WTC11 (cell line): ENCODE measurements at regions not wholly inside any gene's neighbourhood (a gene's known extent, or its start where the extent isn't known, plus 50 kb on each side); places are given as distances from the start of the nearest gene placed in this dataset.

Source experiments
- CTCF ChIP-seq: fragments of 200-600 bp; IDR thresholded peaks from 2 replicates; pipeline ENCODE4 v1.8.0; 2022; ENCODE audit warnings: antibody characterized with exemption
- FOXP4 ChIP-seq: sonication (generic); formaldehyde crosslinking; IDR thresholded peaks from 2 replicates; pipeline ENCODE4 v1.8.0; 2022; ENCODE audit warnings: mild to moderate bottlenecking, missing genetic modification reagents

DNA sequence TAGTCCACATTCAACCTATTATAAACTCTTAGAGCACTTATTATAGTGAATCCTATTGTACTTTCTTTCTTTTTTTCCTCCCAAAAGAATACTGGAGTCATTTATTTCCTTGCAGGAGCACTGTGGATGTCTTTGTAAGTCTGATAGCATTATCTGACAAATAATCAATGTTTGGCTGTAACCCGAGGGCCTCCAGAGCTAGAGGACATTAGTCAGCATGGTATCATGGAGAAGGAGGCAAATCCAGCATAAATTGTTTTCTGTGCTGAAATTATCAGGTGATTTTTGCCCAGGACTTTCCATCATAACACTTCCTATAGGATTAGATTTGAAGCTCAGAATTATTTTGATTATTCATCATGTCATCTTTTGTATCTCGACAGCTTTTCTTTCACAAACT, 551.0 kb downstream of the ZNF608 start:
- TF ChIP-seq CTCF = no peak
- TF ChIP-seq FOXP4 = no peak
